HCT116 (cell line): ENCODE measurements at regions not wholly inside any gene's neighbourhood (a gene's known extent, or its start where the extent isn't known, plus 50 kb on each side); places are given as distances from the start of the nearest gene placed in this dataset.

Experiments
- ATAC-seq: fragments of 200-7000 bp; cut with Tn5 transposase; 2 replicates; pipeline ENCODE4 v1.9.1; 2020; ENCODE audit warnings: mild to moderate bottlenecking, moderate library complexity
- BruUV-seq: library from RNA; stranded (reverse); fragments of 400-500 nt; replicated peaks from 2 replicates; lab custom pipeline; 2021; lab: Mats Ljungman, UMichigan
- CTCF ChIA-PET: fragments of 300-600 bp; sonication (Branson Sonifier 250); formaldehyde crosslinking; loops from one replicate; lab custom pipeline; 2021; ENCODE audit warnings: antibody characterized with exemption; lab: Charles Lee
- POLR2A ChIA-PET: fragments of 300-600, 350-600 bp; sonication (Branson Sonifier 250); formaldehyde crosslinking; loops from one replicate; lab custom pipeline; 2021; ENCODE audit warnings: antibody characterized with exemption; lab: Charles Lee
- RAD21 ChIA-PET, 2 experiments: fragments of 300-600 bp; sonication (Branson Sonifier 250); formaldehyde crosslinking; loops; one replicate each; lab custom pipeline; 2023; ENCODE audit warnings: low total read pairs in 2 of 2; ENCODE audit not compliant: uncharacterized antibody in 2 of 2, unreplicated experiment in 2 of 2, low non-redundant PET in 1 of 2; lab: Charles Lee
- DNase-seq: peaks from one replicate; pipeline ENCODE4 v3.0.0-alpha.2; 2010; ENCODE audit warnings: low read depth, low spot score
- H2AFZ ChIP-seq: fragments of 200-600 bp; shearing (Covaris generic), sonication (generic); 2 replicates; pipeline ENCODE4 v1.6.1; 2017; ENCODE audit warnings: low read depth, mixed run types, mixed read lengths, antibody characterized with exemption, low read length; ENCODE audit not compliant: poor library complexity, severe bottlenecking
- H3K27ac ChIP-seq: 2 replicates; pipeline ENCODE4 v1.5.1; 2012; ENCODE audit warnings: low read depth, low read length
- H3K27me3 ChIP-seq: fragments of 200-600 bp; sonication (generic); 2 replicates; pipeline ENCODE4 v1.6.1; 2016; ENCODE audit warnings: mixed run types, low read length, mixed read lengths; ENCODE audit not compliant: insufficient read depth
- H3K36me3 ChIP-seq, 2 experiments: fragments of 200-500 bp in 1 of 2; fragments of 200-600 bp in 1 of 2; sonication (Bioruptor generic) in 1 of 2; sonication (generic) in 1 of 2; 2 replicates each; pipeline versions ENCODE4 v1.5.1 to v1.6.1; 2014 to 2016; ENCODE audit warnings: low read length in 2 of 2, inconsistent platforms in 1 of 2, mixed read lengths in 1 of 2, mixed run types in 1 of 2; ENCODE audit not compliant: insufficient read depth in 2 of 2, control insufficient read depth in 1 of 2
- H3K4me1 ChIP-seq, 2 experiments: fragments of 200-600 bp in 1 of 2; sonication (generic) in 1 of 2; 2 replicates each; pipeline versions ENCODE4 v1.5.1 to v1.6.1; 2012 to 2017; ENCODE audit warnings: low read length in 2 of 2, inconsistent platforms in 1 of 2, mild to moderate bottlenecking in 1 of 2, mixed read lengths in 1 of 2, mixed run types in 1 of 2, moderate library complexity in 1 of 2; ENCODE audit not compliant: insufficient read depth in 2 of 2, control insufficient read depth in 1 of 2
- H3K4me2 ChIP-seq: fragments of 200-600 bp; sonication (generic); 2 replicates; pipeline ENCODE4 v1.6.1; 2017; ENCODE audit warnings: mixed run types, low read length, mixed read lengths
- H3K4me3 ChIP-seq, 2 experiments: fragments of 200-600 bp in 1 of 2; sonication (generic) in 1 of 2; replicated peaks in 1 of 2; 2 replicates each; pipeline ENCODE4 v1.5.1; 2011 to 2016; ENCODE audit warnings: low read length in 2 of 2, control low read depth in 1 of 2, low read depth in 1 of 2, mild to moderate bottlenecking in 1 of 2, mixed read lengths in 1 of 2, mixed run types in 1 of 2
- H3K79me2 ChIP-seq: fragments of 200-600 bp; sonication (generic); 2 replicates; pipeline ENCODE4 v1.6.1; 2017; ENCODE audit warnings: mild to moderate bottlenecking, mixed run types, low read length, moderate library complexity, mixed read lengths; ENCODE audit not compliant: insufficient read depth
- H3K9ac ChIP-seq: fragments of 200-600 bp; sonication (generic); 2 replicates; pipeline ENCODE4 v1.6.1; 2016; ENCODE audit warnings: low read length, mixed read lengths
- H3K9me2 ChIP-seq: fragments of 200-600 bp; sonication (generic), shearing (Covaris generic); 2 replicates; pipeline ENCODE4 v1.6.1; 2017; ENCODE audit warnings: mixed run types, mild to moderate bottlenecking, moderate library complexity; ENCODE audit not compliant: insufficient read depth
- H3K9me3 ChIP-seq, 2 experiments: fragments of 200-500 bp in 1 of 2; fragments of 200-600 bp in 1 of 2; sonication (Bioruptor generic) in 1 of 2; sonication (generic) in 1 of 2; 2 replicates each; pipeline ENCODE4 v1.6.1; 2014 to 2017; ENCODE audit warnings: low read length in 2 of 2, mixed read lengths in 2 of 2, inconsistent platforms in 1 of 2, low read depth in 1 of 2, mild to moderate bottlenecking in 1 of 2, mixed run types in 1 of 2, moderate library complexity in 1 of 2; ENCODE audit not compliant: control insufficient read depth in 1 of 2, insufficient read depth in 1 of 2
- H4K20me1 ChIP-seq: fragments of 200-600 bp; sonication (generic), shearing (Covaris generic); 2 replicates; pipeline ENCODE4 v1.6.1; 2017; ENCODE audit warnings: mixed run types, mild to moderate bottlenecking, moderate library complexity; ENCODE audit not compliant: insufficient read depth
- CEBPB ChIP-seq: IDR thresholded peaks from 2 replicates; pipeline ENCODE4 v1.6.1; 2012; ENCODE audit warnings: low read depth
- FOSL1 ChIP-seq: IDR thresholded peaks from 2 replicates; pipeline ENCODE4 v1.6.1; 2012; ENCODE audit warnings: low read depth
- YY1 ChIP-seq: IDR thresholded peaks from 2 replicates; pipeline ENCODE4 v1.6.1; 2011; ENCODE audit warnings: low read length, low read depth, moderate library complexity, mild to moderate bottlenecking; ENCODE audit not compliant: insufficient replicate concordance; ENCODE audit errors: extremely low read depth
- intact Hi-C: fragments of 100-400 bp; cut with micrococcal nuclease; formaldehyde crosslinking; loops from 2 replicates; pipeline ENCODE4 v1.10.0; 2022

DNA sequence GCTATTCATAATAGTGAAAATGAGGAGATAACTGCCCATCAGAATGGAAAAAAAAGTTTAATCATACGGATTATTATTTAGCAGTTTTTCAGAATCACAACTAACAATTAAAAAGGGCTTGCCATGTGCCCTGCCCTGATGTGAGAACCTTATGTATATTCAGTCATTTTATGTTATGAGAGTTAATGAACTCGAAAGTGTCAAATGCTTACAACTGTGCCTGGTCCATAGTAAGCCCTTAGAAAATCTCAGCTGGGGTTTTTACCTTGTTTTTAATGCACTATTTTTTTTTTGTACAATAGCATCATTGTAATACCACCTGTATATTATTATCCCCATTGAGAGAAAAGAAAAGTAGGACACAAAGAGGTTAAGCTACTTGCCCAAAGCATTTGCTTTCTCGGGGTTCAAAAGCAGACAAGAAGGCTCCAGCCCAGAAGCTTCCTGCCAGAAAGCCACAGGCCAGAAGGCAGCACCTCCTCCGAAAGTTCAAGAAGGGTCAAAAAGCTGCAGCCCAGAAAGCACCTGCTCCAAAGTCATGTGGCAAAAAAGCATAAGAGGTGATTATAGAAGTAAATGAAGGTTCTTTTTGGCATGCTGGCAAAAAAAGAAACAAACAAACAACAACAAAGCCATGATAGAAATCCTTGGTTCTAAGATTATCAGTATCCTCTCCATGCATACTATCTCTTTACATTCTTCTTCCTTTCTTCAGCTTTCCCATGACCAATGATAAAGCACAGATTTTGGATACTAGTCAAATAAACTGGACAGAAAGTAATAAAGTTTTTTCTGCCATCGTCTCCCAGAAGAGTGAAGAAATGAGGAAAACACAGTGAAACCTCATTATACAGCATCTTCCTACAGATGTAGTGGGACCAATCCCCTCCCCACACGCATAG lies 59.1 kb upstream of the NAP1L1 start:
- intact Hi-C loops, result no loop called here
- CTCF ChIA-PET, result no interaction called here

DNA sequence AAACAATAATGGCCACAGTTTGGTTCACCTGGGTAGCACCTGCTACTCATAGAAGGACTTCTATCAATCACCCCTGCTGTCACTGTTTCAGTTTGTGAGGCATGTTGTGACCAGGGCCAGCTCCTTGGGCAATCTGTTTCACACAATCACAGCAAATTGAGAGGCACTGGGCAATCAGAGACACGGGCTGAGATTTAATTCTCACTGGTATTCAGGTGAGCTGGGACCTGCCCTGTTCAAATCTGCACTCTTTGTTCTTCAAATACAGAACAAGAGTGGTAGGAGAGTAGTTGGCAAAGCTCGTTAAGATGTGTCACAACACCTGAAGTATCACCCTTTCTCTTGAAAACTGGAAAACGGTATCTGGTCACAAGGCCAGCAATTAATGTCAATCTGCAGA lies 57.8 kb upstream of the NAP1L1 start:
- RAD21 ChIA-PET, result no interaction called here
- Histone ChIP-seq H4K20me1 (no peaks in the 10 kb centered on the region), H3K9ac (no peak overlapping the region), H3K4me1 (no peaks in the 10 kb centered on the region), H3K79me2 (no peaks in the 10 kb centered on the region), H3K27ac (no peak overlapping the region), H3K9me2 (no peaks in the 10 kb centered on the region), H3K27me3 (no peaks in the 10 kb centered on the region), H3K9me3 (no peaks in the 10 kb centered on the region), H3K4me3 (no peak overlapping the region), H3K4me2 (no peak overlapping the region), H2AFZ (no peak overlapping the region), H3K36me3 (no peaks in the 10 kb centered on the region)
- POLR2A ChIA-PET, result no interaction called here
- no TSS peak for BruUV-seq
- intact Hi-C loops, result no loop called here
- DNase-seq (no peak), ATAC-seq (no peak)
- no peak for TF ChIP-seq FOSL1
- CTCF ChIA-PET, result no interaction called here

More for the DNA sequence above, 59.1 kb upstream of the NAP1L1 start:
- H4K20me1 ChIP-seq, result no peaks in the 10 kb centered on the region
- ATAC-seq, result no peak
- no peak overlapping the region for H3K4me3 ChIP-seq
- no peak for TF ChIP-seq YY1
- TF ChIP-seq CEBPB, result no peak
- no peaks in the 10 kb centered on the region for H3K4me1 ChIP-seq
- no peaks in the 10 kb centered on the region for H3K9me2 ChIP-seq
- H3K9me3 ChIP-seq, result no peaks in the 10 kb centered on the region
- no peak overlapping the region for H3K4me2 ChIP-seq
- H3K9ac ChIP-seq, result no peak overlapping the region
- H3K36me3 ChIP-seq, result no peaks in the 10 kb centered on the region
- no peaks in the 10 kb centered on the region for H3K79me2 ChIP-seq
- DNase-seq, result no peak
- ChIA-PET POLR2A (no interaction called here), RAD21 (no interaction called here)
- H3K27me3 ChIP-seq, result no peaks in the 10 kb centered on the region
- H3K27ac ChIP-seq, result no peak overlapping the region
- H2AFZ ChIP-seq, result no peak overlapping the region
- no TSS peak for BruUV-seq
